ENCODE measurements at regions not wholly inside any gene's neighbourhood (a gene's known extent, or its start where the extent isn't known, plus 50 kb on each side); places are given as distances from the start of the nearest gene placed in this dataset.
"Not testable (repeated sequence)": the region's sequence is repeated elsewhere in the genome, so short reads cannot be mapped to it uniquely, and the experiment has no call there.

DNA sequence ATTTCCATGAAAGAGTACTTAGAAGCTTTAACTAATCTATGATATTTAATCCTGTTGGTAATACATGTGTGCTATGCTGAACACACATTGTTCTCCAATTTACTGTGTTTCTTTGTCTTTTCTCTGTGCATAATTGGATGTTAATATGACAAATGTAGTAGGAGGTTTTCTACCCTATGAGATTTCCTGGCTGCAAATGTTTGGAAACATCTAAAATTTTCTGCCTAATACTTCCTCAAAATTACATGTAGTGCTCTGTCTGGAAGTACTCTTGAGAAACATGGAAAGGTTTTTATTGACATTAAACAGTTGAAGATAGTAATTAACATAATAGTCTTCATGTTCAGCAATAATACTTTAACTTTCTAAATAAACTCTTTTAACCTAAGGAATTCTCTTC is 213.0 kb downstream of the KITLG start:
- no peaks in the 10 kb centered on the region for H3K36me3 Mint-ChIP-seq (ENCODE audit: low read depth, unreplicated experiment)
- no peak overlapping the region for H3K4me3 ChIP-seq (ENCODE audit: insufficient read depth, low read depth, low read length)

DNA sequence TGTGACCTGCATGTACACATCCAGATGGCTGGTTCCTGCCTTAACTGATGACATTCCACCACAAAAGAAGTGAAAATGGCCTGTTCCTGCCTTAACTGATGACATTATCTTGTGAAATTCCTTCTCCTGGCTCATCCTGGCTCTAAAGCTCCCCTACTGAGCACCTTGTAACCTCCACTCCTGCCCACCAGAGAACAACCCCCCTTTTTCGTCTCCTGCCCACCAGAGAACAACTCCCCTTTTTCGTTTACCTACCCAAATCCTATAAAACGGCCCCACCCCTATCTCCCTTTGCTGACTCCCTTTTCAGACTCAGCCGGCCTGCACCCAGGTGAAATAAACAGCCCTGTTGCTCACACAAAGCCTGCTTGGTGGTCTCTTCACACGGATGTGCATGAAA is 212.2 kb downstream of the KITLG start:
- H3K4me3 ChIP-seq (ENCODE audit: insufficient read depth, low read depth, low read length); H3K4me3 Mint-ChIP-seq (ENCODE audit: unreplicated experiment); H3K4me1 Mint-ChIP-seq (ENCODE audit: low read depth, unreplicated experiment); H3K4me1 ChIP-seq (ENCODE audit: insufficient read depth, low read length); H3K36me3 ChIP-seq (ENCODE audit: insufficient read depth, low read length); H2AFZ ChIP-seq (ENCODE audit: low read depth, low read length); H3K27me3 Mint-ChIP-seq (ENCODE audit: low read depth, unreplicated experiment); FAIRE-seq; H4K20me1 ChIP-seq (ENCODE audit: insufficient read depth, low read length); DNase-seq (ENCODE audit: low read depth); H3K9ac ChIP-seq (ENCODE audit: low read length); H3K27ac ChIP-seq (ENCODE audit: low read depth, low read length); H3K9me3 Mint-ChIP-seq (ENCODE audit: unreplicated experiment); H3K79me2 ChIP-seq (ENCODE audit: insufficient read depth, low read length); H3K36me3 Mint-ChIP-seq (ENCODE audit: low read depth, unreplicated experiment); H3K9me3 ChIP-seq (ENCODE audit: insufficient read depth, low read depth, low read length); H3K27ac Mint-ChIP-seq (ENCODE audit: unreplicated experiment); H3K27me3 ChIP-seq (ENCODE audit: insufficient read depth, low read length); H3K4me2 ChIP-seq (ENCODE audit: low read length): not testable (repeated sequence)

More for the DNA sequence above, 213.0 kb downstream of the KITLG start:
- Histone ChIP-seq H3K36me3 (ENCODE audit: insufficient read depth, low read length) (no peaks in the 10 kb centered on the region), H4K20me1 (ENCODE audit: insufficient read depth, low read length) (no peaks in the 10 kb centered on the region), H3K4me2 (ENCODE audit: low read length) (no peak overlapping the region), H3K27ac (ENCODE audit: low read depth, low read length) (no peak overlapping the region), H3K4me1 (ENCODE audit: insufficient read depth, low read length) (no peaks in the 10 kb centered on the region), H2AFZ (ENCODE audit: low read depth, low read length) (no peak overlapping the region), H3K9me3 (ENCODE audit: insufficient read depth, low read depth, low read length) (no peaks in the 10 kb centered on the region), H3K79me2 (ENCODE audit: insufficient read depth, low read length) (no peaks in the 10 kb centered on the region), H3K9ac (ENCODE audit: low read length) (no peak overlapping the region), H3K27me3 (ENCODE audit: insufficient read depth, low read length) (no peaks in the 10 kb centered on the region)
- DNase-seq (ENCODE audit: low read depth) (no peak), FAIRE-seq (no peak)
- Mint-ChIP-seq H3K4me1 (ENCODE audit: low read depth, unreplicated experiment) (peaks cover 10% of the 10 kb centered on the region), H3K27ac (ENCODE audit: unreplicated experiment) (no peak overlapping the region), H3K27me3 (ENCODE audit: low read depth, unreplicated experiment) (no peaks in the 10 kb centered on the region), H3K4me3 (ENCODE audit: unreplicated experiment) (no peak overlapping the region), H3K9me3 (ENCODE audit: unreplicated experiment) (peaks cover 6% of the 10 kb centered on the region)
- TF ChIP-seq EZH2 (IDR thresholded peaks at IDR 0.05; ENCODE audit: insufficient read depth, low read length): no peak
- TF ChIP-seq, protein P1, sequence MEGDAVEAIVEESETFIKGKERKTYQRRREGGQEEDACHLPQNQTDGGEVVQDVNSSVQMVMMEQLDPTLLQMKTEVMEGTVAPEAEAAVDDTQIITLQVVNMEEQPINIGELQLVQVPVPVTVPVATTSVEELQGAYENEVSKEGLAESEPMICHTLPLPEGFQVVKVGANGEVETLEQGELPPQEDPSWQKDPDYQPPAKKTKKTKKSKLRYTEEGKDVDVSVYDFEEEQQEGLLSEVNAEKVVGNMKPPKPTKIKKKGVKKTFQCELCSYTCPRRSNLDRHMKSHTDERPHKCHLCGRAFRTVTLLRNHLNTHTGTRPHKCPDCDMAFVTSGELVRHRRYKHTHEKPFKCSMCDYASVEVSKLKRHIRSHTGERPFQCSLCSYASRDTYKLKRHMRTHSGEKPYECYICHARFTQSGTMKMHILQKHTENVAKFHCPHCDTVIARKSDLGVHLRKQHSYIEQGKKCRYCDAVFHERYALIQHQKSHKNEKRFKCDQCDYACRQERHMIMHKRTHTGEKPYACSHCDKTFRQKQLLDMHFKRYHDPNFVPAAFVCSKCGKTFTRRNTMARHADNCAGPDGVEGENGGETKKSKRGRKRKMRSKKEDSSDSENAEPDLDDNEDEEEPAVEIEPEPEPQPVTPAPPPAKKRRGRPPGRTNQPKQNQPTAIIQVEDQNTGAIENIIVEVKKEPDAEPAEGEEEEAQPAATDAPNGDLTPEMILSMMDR (IDR thresholded peaks at IDR 0.05; ENCODE audit: insufficient read depth, low read depth, low read length): no peak

DNA sequence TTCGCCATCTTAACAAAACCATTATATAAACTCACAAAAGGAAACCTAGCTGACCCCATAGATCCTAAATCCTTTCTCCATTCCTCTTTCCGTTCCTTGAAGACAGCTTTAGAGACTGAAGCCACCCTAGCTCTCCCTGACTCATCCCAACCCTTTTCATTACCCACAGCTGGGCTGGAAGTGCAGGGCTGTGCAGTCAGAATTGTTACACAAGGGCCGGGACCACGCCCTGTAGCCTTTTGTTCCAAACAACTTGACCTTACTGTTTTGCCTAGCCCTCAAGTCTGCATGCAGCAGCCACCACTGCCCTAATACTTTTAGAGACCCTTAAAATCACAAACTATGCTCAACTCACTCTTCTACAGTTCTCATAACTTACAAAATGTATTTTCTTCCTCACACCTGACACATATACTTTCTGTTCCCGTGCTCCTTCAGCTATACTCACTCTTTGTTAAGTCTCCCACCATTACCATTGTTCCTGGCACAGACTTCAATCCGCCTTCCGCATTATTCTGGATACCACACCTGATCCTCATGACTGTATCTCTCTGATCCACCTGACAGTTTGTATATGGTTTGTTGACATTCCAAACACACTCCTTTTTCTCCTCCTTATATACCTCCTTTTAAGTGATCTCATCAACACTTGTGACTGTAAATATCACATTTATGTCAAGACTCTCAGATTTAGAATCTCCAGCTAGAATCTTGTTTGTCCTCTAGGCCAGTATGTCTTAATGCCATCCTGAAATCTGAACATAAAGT is 208.7 kb downstream of the KITLG start:
- no peaks in the 10 kb centered on the region for H3K9me3 ChIP-seq (ENCODE audit: insufficient read depth, low read depth, low read length)
- no peaks in the 10 kb centered on the region for H4K20me1 ChIP-seq (ENCODE audit: insufficient read depth, low read length)
- Mint-ChIP-seq H3K9me3 (ENCODE audit: unreplicated experiment) (peaks cover 6% of the 10 kb centered on the region), H3K4me1 (ENCODE audit: low read depth, unreplicated experiment) (no peaks in the 10 kb centered on the region), H3K4me3 (ENCODE audit: unreplicated experiment) (no peak overlapping the region), H3K27ac (ENCODE audit: unreplicated experiment) (no peak overlapping the region), H3K27me3 (ENCODE audit: low read depth, unreplicated experiment) (no peaks in the 10 kb centered on the region), H3K36me3 (ENCODE audit: low read depth, unreplicated experiment) (no peaks in the 10 kb centered on the region)
- H3K4me1 ChIP-seq (ENCODE audit: insufficient read depth, low read length): no peaks in the 10 kb centered on the region
- H2AFZ ChIP-seq (ENCODE audit: low read depth, low read length): no peak overlapping the region
- H3K36me3 ChIP-seq (ENCODE audit: insufficient read depth, low read length): no peaks in the 10 kb centered on the region
- no peak for TF ChIP-seq EZH2 (IDR thresholded peaks at IDR 0.05; ENCODE audit: insufficient read depth, low read length)
- TF ChIP-seq, protein P1 (IDR thresholded peaks at IDR 0.05; ENCODE audit: insufficient read depth, low read depth, low read length): no peak
- no peak overlapping the region for H3K27ac ChIP-seq (ENCODE audit: low read depth, low read length)
- H3K27me3 ChIP-seq (ENCODE audit: insufficient read depth, low read length): no peaks in the 10 kb centered on the region
- DNase-seq (ENCODE audit: low read depth) (no peak), FAIRE-seq (no peak)
- H3K9ac ChIP-seq (ENCODE audit: low read length): no peak overlapping the region
- H3K79me2 ChIP-seq (ENCODE audit: insufficient read depth, low read length): no peaks in the 10 kb centered on the region
- no peak overlapping the region for H3K4me2 ChIP-seq (ENCODE audit: low read length)
- no peak overlapping the region for H3K4me3 ChIP-seq (ENCODE audit: insufficient read depth, low read depth, low read length)

Data from astrocyte (in vitro differentiated cells and primary cell).